ENCODE measurements at regions not wholly inside any gene's neighbourhood (a gene's known extent, or its start where the extent isn't known, plus 50 kb on each side); places are given as distances from the start of the nearest gene placed in this dataset.

GRCh38 chr6:95518630-95519227 lies 58.6 kb upstream of the MANEA start (continued):
- TF ChIP-seq, protein P1, sequence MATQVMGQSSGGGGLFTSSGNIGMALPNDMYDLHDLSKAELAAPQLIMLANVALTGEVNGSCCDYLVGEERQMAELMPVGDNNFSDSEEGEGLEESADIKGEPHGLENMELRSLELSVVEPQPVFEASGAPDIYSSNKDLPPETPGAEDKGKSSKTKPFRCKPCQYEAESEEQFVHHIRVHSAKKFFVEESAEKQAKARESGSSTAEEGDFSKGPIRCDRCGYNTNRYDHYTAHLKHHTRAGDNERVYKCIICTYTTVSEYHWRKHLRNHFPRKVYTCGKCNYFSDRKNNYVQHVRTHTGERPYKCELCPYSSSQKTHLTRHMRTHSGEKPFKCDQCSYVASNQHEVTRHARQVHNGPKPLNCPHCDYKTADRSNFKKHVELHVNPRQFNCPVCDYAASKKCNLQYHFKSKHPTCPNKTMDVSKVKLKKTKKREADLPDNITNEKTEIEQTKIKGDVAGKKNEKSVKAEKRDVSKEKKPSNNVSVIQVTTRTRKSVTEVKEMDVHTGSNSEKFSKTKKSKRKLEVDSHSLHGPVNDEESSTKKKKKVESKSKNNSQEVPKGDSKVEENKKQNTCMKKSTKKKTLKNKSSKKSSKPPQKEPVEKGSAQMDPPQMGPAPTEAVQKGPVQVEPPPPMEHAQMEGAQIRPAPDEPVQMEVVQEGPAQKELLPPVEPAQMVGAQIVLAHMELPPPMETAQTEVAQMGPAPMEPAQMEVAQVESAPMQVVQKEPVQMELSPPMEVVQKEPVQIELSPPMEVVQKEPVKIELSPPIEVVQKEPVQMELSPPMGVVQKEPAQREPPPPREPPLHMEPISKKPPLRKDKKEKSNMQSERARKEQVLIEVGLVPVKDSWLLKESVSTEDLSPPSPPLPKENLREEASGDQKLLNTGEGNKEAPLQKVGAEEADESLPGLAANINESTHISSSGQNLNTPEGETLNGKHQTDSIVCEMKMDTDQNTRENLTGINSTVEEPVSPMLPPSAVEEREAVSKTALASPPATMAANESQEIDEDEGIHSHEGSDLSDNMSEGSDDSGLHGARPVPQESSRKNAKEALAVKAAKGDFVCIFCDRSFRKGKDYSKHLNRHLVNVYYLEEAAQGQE (IDR thresholded peaks at IDR 0.05; ENCODE audit: unreplicated experiment) = no peak
- no peak for TF ChIP-seq CREB1 (CRISPR knock-in tag; IDR thresholded peaks at IDR 0.05; ENCODE audit: low read depth)
- no peak for TF ChIP-seq POLR2AphosphoS5 (IDR thresholded peaks at IDR 0.05; ENCODE audit: low read depth)
- no peak for TF ChIP-seq JUNB (IDR thresholded peaks at IDR 0.05; ENCODE audit: unreplicated experiment)
- TF ChIP-seq ZNF331 (CRISPR knock-in tag; IDR thresholded peaks at IDR 0.05; ENCODE audit: low read depth) = no peak
- TF ChIP-seq ZNF114 (CRISPR knock-in tag; IDR thresholded peaks at IDR 0.05) = no peak
- TF ChIP-seq ETS1 (IDR thresholded peaks at IDR 0.05) = no peak
- TF ChIP-seq, protein P2, sequence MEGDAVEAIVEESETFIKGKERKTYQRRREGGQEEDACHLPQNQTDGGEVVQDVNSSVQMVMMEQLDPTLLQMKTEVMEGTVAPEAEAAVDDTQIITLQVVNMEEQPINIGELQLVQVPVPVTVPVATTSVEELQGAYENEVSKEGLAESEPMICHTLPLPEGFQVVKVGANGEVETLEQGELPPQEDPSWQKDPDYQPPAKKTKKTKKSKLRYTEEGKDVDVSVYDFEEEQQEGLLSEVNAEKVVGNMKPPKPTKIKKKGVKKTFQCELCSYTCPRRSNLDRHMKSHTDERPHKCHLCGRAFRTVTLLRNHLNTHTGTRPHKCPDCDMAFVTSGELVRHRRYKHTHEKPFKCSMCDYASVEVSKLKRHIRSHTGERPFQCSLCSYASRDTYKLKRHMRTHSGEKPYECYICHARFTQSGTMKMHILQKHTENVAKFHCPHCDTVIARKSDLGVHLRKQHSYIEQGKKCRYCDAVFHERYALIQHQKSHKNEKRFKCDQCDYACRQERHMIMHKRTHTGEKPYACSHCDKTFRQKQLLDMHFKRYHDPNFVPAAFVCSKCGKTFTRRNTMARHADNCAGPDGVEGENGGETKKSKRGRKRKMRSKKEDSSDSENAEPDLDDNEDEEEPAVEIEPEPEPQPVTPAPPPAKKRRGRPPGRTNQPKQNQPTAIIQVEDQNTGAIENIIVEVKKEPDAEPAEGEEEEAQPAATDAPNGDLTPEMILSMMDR (conservative IDR thresholded peaks at IDR 0.05; ENCODE audit: low read depth in 2 of 2) = no peak

- no peaks in the 10 kb centered on the region for H3K36me3 ChIP-seq (ENCODE audit: insufficient read depth)
- no peak for ATAC-seq
- no peak overlapping the region for H2AFZ ChIP-seq
- no peaks in the 10 kb centered on the region for H4K20me1 ChIP-seq (replicated peaks; ENCODE audit: insufficient read depth)
- H3K9me2 ChIP-seq (ENCODE audit: insufficient read depth) = no peaks in the 10 kb centered on the region
- no peaks in the 10 kb centered on the region for H3K79me2 ChIP-seq (replicated peaks; ENCODE audit: insufficient read depth)
- Mint-ChIP-seq H3K27me3 (ENCODE audit: insufficient read depth, low read depth, poor library complexity) (peaks cover 4% of the 10 kb centered on the region), H3K4me1 (peaks cover 36% of the 10 kb centered on the region), H3K4me3 (no peak overlapping the region), H3K27ac (no peak overlapping the region), H3K36me3 (ENCODE audit: low read depth) (peaks cover 6% of the 10 kb centered on the region; the same call in 2 of the 3 replicates), H3K9me3 (no peaks in the 10 kb centered on the region; the same call in 2 of the 3 replicates)
- H3K27me3 ChIP-seq (ENCODE audit: insufficient read depth) = no peaks in the 10 kb centered on the region
- TF ChIP-seq ZNF114 (CRISPR knock-in tag; IDR thresholded peaks at IDR 0.05) = no peak
- TF ChIP-seq NANOG (IDR thresholded peaks at IDR 0.05; ENCODE audit: borderline replicate concordance) = no peak
- no peak for TF ChIP-seq POLR2AphosphoS5 (IDR thresholded peaks at IDR 0.05; ENCODE audit: low read depth)
- TF ChIP-seq ETS1 (IDR thresholded peaks at IDR 0.05) = no peak
- no peak for TF ChIP-seq EZH2phosphoT487 (IDR thresholded peaks at IDR 0.05; ENCODE audit: unreplicated experiment)
- TF ChIP-seq, protein P1 (IDR thresholded peaks at IDR 0.05; ENCODE audit: unreplicated experiment) = no peak
- H3F3A ChIP-seq (replicated peaks; ENCODE audit: low read depth) = no peaks in the 10 kb centered on the region
- no peak overlapping the region for H3K4me2 ChIP-seq
- peaks cover 22% of the 10 kb centered on the region for H3K4me1 ChIP-seq (ENCODE audit: insufficient read depth)
- no peak overlapping the region for H3K4me3 ChIP-seq
- DNase-seq (ENCODE audit: low spot score) = no peak
- no peak overlapping the region for H3K27ac ChIP-seq (ENCODE audit: low read depth)
Measured at GRCh38 chr6:95519228-95520037, 57.9 kb upstream of the MANEA start.

Measured in GM23338 (cell line).